Activated effector memory CD4-positive, alpha-beta T cell treated with anti-CD3 and anti-CD28 coated beads, Interleukin-2, amount 50 U/mL, for 16 hours (primary cell): ENCODE measurements at regions not wholly inside any gene's neighbourhood (a gene's known extent, or its start where the extent isn't known, plus 50 kb on each side); places are given as distances from the start of the nearest gene placed in this dataset.
"Not testable (repeated sequence)": the region's sequence is repeated elsewhere in the genome, so short reads cannot be mapped to it uniquely, and the experiment has no call there.

Source experiments
- DNase-seq: peaks from one replicate; pipeline ENCODE4 v3.0.0-alpha.2; 2020

- no peak for DNase-seq
These were observed 315.1 kb downstream of the HHIPL2 start for GRCh38 chr1:222232842-222233241.

DNA sequence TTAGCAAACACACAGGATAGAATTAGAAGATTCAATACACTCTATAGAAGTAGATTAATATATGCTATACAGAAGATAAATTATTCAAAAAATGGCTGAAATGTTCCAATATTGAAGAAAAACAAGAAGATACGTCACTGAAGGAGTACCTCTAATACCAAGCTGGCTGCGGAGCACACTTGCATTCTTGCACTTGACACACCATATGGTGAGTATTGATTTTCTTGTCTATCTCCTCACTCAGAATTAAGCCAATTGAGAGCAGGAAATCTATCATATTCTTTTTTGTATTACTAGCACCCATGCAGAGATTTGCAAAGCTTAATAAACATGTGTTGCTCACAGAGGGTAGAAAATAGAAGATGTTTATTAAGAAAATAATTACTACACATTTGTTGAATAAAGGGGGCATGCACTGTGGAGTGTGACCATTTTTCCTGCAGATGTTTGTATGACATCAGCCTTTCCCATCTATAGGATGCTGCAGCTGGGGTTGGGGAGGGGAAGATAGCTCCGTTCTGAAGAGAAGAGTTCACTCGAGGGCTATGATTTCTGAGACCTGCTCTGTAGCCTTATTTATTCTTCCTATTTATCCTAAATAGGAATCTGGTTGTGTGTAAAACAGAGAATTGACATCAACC, 318.1 kb downstream of the HHIPL2 start:
- no peak for DNase-seq

GRCh38 chr1:222225316-222225691, 322.6 kb downstream of the HHIPL2 start:
- DNase-seq, result no peak

GRCh38 chr1:222224636-222225315, 323.1 kb downstream of the HHIPL2 start:
- DNase-seq, result no peak

DNA sequence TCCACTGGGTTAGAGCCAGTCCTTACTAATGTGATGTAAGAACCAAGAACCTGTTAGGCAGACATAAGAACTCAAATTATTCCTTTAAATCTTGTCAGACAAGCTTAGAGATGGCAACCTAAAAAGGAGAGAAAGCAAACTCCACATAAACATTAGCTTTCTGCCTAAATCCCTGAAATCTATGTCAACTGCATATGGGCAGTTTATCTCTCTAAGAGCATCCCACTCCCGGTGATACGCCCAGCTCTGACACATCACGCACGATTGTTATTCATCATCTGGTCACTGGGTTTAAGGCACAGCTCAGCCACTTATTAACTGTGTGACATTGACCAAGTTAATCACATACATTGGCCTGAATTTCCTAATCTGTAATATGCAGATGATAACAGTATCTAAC, 323.7 kb downstream of the HHIPL2 start:
- no peak for DNase-seq

GRCh38 chr1:222223010-222223409, 324.9 kb downstream of the HHIPL2 start:
- no peak for DNase-seq

DNA sequence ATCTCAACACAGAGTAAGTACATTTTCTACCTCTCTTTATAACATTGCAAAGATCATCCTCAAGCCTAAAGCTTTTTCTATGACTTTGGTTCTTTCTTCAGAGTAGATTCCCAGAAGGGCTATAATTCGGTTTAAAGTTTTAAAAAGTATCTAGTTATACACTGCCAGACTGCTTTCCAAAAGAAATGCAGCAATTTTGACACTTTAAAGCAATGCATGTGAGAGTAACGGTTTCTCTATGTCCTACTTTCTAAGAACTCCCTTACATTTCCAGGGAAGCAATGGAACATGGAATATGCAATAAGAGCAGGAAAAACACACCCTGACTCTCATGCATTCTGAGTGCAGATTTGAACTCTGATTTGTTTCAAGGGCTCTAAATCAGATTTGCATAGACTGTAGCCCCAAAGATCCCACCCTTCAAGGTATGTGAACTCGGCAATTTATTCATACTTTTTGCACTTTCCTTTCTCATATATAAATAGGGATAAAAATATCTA, 331.6 kb downstream of the HHIPL2 start:
- DNase-seq, result no peak

DNA sequence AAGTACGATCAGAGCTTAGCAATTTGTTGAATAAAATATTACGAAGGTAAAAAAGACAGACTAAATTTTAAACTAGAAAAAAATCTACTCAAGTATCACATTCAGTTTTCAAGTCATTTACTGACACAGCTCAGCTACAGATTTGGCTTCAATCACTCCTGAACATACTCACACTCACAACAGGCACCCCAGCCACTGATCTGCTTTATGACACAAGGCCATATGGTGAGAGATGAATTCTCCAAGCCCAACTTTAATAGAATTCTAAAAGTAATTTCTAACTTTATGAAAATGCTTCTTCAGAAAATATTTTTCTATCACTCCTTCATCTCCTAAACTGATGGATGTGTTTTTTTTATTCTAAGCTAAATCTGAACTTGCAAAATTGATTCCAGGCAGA, 337.1 kb downstream of the HHIPL2 start:
- no peak for DNase-seq

DNA sequence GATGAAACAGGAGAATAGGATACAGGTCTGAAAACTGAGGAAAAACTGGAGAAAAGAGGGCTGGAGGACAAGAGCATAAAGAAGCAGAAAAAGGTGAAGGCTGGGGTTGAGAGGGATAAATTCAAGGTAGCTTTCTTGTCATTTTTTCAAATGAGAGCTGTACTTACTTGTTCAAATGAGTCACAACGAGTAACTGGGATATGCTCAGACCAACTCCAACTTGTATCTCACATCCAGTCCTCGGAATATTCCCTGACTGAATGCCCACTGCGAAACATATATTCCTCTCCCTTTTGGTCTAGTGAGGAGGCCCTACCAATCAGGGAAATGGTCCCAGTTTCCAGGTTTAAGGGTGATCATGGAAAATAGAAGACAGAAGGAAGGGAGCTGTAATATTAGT, 343.4 kb downstream of the HHIPL2 start:
- DNase-seq, result no peak

DNA sequence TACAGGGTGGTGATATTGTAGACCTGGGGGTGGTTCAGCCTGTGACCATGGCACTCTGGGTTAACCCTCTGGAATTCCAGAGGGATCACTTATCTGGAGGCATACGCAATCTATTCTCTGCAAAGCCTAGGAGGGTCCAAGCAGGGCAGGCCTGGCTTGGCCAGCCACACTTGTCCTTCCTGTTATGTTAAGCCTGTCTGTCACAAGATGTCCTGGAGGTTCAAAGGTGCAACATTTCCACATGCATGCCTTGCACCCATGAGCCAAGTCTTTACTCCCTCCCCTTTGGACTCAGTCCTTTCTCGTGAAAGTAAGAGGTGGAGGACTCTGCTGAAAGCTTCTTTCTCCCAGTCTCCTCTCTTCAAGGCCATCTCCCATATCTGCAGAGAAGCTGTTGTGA, 345.1 kb downstream of the HHIPL2 start:
- DNase-seq, result no peak

DNA sequence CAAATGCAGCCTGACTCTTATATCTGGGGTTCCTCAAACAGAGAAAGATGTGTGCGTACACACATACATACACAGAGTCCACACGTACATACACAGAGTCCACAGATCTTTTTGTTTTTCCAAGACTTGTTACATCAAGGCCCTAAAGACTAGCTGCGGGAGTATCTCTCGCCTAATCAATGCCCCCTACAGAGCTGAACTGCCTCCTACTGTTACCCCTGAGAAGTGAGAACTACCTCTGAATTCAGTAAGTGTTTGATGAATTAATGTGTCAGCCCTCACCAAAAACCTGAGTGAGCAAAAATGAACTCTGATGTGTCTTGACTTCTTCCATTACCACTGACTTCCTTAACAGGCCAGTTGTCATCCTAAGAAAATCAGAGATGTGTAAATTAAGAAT, 351.2 kb downstream of the HHIPL2 start:
- DNase-seq, result no peak

DNA sequence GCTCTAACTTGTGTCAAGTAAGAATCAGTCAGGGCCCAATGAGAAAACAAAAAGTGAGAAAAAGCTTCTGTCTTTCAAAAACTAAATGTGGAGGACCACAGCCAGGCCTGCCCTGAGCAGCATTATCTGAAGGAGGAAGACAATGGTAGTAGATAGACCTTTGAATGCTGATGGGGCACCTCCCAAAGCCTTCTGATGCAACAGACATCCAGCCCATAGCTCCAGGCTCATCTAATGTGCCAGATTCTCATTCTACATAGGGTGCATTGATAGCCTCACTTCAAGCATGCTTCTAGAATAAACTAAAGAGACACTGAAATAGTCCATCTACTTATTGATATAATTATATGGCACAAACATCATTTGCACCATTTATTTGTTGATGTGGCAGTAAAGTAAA, 351.6 kb downstream of the HHIPL2 start:
- no peak for DNase-seq

DNA sequence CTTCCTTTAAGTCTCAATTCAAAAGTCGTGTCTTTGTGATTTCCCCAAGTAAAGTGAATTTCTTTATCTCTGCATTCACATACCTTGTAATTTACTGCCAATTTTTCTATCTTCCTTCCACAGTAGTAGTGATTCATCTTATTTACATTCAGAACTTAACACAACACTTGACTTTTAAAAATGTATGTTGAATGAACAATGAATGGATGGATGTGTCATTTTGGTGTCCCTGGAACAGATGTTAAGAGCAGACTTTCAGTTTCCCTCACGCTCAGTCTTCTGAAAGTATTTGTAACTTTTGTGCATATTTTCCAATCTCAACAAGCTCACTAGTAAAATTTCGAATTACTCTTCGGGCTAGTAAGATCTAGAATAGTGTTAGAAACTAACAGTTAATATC, 352.0 kb downstream of the HHIPL2 start:
- no peak for DNase-seq

DNA sequence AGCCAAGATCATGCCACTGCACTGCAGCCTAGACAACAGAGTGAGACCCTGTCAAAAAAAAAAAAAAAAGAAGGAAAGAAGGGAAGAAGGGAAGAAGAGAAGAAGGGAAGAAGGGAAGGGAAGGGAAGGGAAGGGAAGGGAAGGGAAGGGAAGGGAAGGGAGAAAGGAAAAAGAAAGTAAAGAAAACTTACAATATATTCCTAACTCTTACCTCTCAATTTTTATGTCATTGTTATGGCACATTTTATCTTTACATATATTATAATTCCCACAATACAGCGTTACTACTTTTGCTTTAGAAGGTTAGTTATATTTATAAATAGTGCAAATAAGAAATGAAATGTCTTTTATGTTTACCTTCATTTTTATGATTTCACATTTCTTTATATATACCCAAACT, 358.7 kb downstream of the HHIPL2 start:
- no peak for DNase-seq

- no peak for DNase-seq
These were observed 360.2 kb downstream of the HHIPL2 start for GRCh38 chr1:222187566-222188332.

- no peak for DNase-seq
These were observed 365.3 kb downstream of the HHIPL2 start for GRCh38 chr1:222182641-222183040.

DNA sequence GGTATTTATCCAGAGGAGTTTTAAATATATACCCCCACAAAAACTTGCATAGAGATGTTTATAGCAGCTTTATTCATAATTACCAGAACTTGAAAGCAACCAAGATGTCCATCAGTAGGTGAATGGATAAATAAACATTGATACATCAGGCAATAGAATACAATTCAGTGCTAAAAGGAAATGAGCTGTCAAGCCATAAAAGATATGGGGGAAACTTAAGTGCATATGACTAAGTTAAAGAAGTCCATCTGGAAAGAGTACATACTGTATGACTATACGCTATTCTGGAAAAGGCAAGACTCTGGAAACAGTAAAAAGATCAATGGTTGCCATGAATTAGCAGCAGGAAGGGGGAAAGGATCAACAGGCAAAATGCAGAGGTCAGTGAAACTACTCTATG, 366.7 kb downstream of the HHIPL2 start:
- no peak for DNase-seq

DNA sequence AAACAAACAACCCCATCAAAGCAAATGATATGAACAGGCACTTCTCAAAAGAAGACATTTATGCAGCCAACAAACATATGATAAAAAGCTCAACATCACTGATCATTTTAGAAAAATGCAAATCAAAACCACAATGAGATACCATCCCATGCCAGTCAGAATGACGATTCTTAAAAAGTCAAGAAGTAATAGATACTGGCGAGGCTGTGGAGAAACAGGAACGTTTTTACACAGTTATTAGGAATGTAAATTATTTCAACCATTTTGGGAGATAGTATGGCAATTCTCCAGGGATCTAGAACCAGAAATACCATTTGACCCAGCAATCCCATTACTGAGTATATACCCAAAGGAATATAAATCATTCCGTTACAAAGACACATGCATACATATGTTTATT, 370.4 kb downstream of the HHIPL2 start:
- not testable (repeated sequence) for DNase-seq

DNA sequence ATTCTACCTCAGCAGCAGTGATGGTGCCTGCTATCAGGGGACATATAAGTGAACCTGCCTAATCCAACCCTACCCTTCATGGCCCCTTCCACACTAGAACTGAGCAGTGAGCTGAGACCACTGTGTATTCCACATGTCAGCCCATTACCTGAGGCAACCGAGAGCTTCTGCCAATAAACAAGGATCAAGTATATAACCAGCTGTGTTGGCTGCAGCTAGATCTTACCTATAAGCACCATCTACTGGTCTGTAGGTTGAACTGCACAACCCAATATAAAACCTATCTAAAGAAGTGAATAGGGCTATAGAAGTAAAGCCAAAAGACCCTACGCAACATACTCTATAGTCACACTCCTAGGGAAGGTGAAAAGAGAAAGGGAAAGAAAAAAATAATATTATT, 376.9 kb downstream of the HHIPL2 start:
- no peak for DNase-seq

GRCh38 chr1:222168621-222169020, 379.3 kb downstream of the HHIPL2 start:
- no peak for DNase-seq

DNA sequence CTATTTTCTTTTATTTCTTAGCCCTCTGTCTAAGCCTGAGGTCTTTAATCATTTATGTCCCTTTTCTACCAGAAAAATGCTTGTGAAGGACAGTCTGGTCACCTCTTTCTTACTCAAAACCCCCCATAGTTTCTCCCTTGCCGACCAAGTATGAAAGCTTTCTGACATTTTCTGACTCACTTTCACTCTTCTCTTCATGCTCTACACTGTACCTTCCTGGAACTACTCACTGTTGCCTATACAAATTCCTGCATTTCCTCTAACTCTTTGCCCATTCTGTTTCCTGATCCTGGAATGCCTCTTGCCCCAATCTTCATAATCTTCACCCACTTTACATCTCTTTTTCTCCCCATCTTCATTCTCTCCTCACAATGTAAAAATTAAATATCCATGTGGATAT, 380.0 kb downstream of the HHIPL2 start:
- no peak for DNase-seq

- no peak for DNase-seq
These were observed 380.8 kb downstream of the HHIPL2 start for GRCh38 chr1:222167111-222167510.

DNA sequence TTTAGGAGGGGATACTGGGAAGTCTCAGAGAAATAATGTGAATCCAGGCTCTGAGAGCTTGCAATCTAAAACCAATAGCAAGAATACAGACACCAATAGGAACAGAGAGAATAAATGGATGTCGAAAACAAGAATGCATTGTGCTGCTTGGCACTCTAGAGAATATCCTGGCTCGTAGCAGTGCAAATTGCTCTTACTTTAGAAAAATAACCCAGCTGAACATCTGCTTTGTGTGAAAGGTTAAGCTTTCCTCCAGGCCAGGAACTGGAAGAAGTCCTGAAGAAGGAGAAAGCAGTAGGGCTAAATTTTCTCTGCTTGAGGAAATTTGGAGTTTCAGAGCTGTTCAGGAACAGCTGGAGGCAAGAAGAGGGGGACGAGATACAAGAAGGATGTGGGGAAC, 382.3 kb downstream of the HHIPL2 start:
- DNase-seq, result no peak

GRCh38 chr1:222163895-222164294, 384.0 kb downstream of the HHIPL2 start:
- no peak for DNase-seq
